ENCODE measurements at regions not wholly inside any gene's neighbourhood (a gene's known extent, or its start where the extent isn't known, plus 50 kb on each side); places are given as distances from the start of the nearest gene placed in this dataset.

- DNase-seq (ENCODE audit: low read depth) = no peak
- TF ChIP-seq CTCF (IDR thresholded peaks at IDR 0.05; ENCODE audit: insufficient read depth, low read depth, low read length, missing control alignments) = no peak
Observed at GRCh38 chr2:234587341-234588053, 90.6 kb upstream of the ARL4C start.

GRCh38 chr2:234583331-234583730, 86.5 kb upstream of the ARL4C start:
- no peak for TF ChIP-seq CTCF (IDR thresholded peaks at IDR 0.05; ENCODE audit: insufficient read depth, low read depth, low read length, missing control alignments)
- no peak overlapping the region for H3K4me3 ChIP-seq (ENCODE audit: low read depth, low read length)
- DNase-seq (ENCODE audit: low read depth) = no peak

More at GRCh38 chr2:234587341-234588053, 90.6 kb upstream of the ARL4C start:
- no peak overlapping the region for H3K4me3 ChIP-seq (ENCODE audit: low read depth, low read length)

- DNase-seq (ENCODE audit: low read depth) = no peak
- H3K4me3 ChIP-seq (ENCODE audit: low read depth, low read length) = no peak overlapping the region
- TF ChIP-seq CTCF (IDR thresholded peaks at IDR 0.05; ENCODE audit: insufficient read depth, low read depth, low read length, missing control alignments) = no peak
Observed at GRCh38 chr2:234580686-234581085, 83.8 kb upstream of the ARL4C start.

GRCh38 chr2:234579231-234579962, 82.5 kb upstream of the ARL4C start:
- TF ChIP-seq CTCF (IDR thresholded peaks at IDR 0.05; ENCODE audit: insufficient read depth, low read depth, low read length, missing control alignments) = no peak
- DNase-seq (ENCODE audit: low read depth) = no peak
- H3K4me3 ChIP-seq (ENCODE audit: low read depth, low read length) = no peak overlapping the region

GRCh38 chr2:234578389-234578788, 81.5 kb upstream of the ARL4C start:
- no peak for TF ChIP-seq CTCF (IDR thresholded peaks at IDR 0.05; ENCODE audit: insufficient read depth, low read depth, low read length, missing control alignments)
- no peak for DNase-seq (ENCODE audit: low read depth)
- no peak overlapping the region for H3K4me3 ChIP-seq (ENCODE audit: low read depth, low read length)

GRCh38 chr2:234577191-234577590, 80.3 kb upstream of the ARL4C start:
- TF ChIP-seq CTCF (IDR thresholded peaks at IDR 0.05; ENCODE audit: insufficient read depth, low read depth, low read length, missing control alignments) = no peak
- H3K4me3 ChIP-seq (ENCODE audit: low read depth, low read length) = no peak overlapping the region

More at GRCh38 chr2:234577191-234577590, 80.3 kb upstream of the ARL4C start:
- DNase-seq (ENCODE audit: low read depth) = no peak
